Prostate gland (tissue), 2 donors: ENCODE measurements at regions not wholly inside any gene's neighbourhood (a gene's known extent, or its start where the extent isn't known, plus 50 kb on each side); places are given as distances from the start of the nearest gene placed in this dataset.

Experiments used
- POLR2A ChIP-seq: fragments of 450-650 bp; IDR thresholded peaks from one replicate; pipeline ENCODE4 v1.6.1; 2016; ENCODE audit warnings: antibody characterized with exemption, mild to moderate bottlenecking
- TF ChIP-seq, protein P1 (sequence below), 4 experiments: fragments of 200-600 bp in 2 of 4; fragments of 450-650 bp in 2 of 4; sonication (generic) in 2 of 4; IDR thresholded peaks; 1 replicate in 3 of 4; 2 replicates in 1 of 4; pipeline ENCODE4 v1.5.1; 2016 to 2019; ENCODE audit warnings: antibody characterized with exemption in 4 of 4, mild to moderate bottlenecking in 2 of 4, moderate library complexity in 2 of 4

DNA sequence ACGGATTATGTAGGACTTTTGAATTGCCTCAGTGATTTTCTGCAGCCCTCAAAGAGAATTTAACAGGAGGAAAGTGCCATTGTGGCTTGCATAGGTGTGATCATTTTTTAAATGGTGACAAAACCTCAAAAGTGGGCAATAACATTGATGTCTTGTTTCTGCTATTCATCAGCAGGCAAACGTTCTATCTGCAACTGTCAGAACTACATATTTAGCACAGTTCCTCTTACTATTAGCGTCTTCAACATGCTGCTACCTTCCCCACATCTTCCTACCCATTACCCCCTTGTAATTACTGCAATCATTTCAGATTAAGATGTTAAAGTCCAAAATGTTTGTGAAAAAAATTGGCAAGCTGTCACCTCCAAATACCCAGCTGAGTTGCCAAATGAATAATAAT lies 254.6 kb downstream of the SMARCA2 start:
- TF ChIP-seq, protein P1, sequence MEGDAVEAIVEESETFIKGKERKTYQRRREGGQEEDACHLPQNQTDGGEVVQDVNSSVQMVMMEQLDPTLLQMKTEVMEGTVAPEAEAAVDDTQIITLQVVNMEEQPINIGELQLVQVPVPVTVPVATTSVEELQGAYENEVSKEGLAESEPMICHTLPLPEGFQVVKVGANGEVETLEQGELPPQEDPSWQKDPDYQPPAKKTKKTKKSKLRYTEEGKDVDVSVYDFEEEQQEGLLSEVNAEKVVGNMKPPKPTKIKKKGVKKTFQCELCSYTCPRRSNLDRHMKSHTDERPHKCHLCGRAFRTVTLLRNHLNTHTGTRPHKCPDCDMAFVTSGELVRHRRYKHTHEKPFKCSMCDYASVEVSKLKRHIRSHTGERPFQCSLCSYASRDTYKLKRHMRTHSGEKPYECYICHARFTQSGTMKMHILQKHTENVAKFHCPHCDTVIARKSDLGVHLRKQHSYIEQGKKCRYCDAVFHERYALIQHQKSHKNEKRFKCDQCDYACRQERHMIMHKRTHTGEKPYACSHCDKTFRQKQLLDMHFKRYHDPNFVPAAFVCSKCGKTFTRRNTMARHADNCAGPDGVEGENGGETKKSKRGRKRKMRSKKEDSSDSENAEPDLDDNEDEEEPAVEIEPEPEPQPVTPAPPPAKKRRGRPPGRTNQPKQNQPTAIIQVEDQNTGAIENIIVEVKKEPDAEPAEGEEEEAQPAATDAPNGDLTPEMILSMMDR (IDR thresholded peaks at IDR 0.05) = no peak
- no peak for TF ChIP-seq POLR2A
